Activated CD4-positive, alpha-beta T cell treated with anti-CD3 and anti-CD28 coated beads, Interleukin-2, amount 50 U/mL, for 16 hours (primary cell): ENCODE measurements at regions not wholly inside any gene's neighbourhood (a gene's known extent, or its start where the extent isn't known, plus 50 kb on each side); places are given as distances from the start of the nearest gene placed in this dataset.

ENCODE experiments used
- DNase-seq: peaks from one replicate; pipeline ENCODE4 v3.0.0-alpha.2; 2020

DNA sequence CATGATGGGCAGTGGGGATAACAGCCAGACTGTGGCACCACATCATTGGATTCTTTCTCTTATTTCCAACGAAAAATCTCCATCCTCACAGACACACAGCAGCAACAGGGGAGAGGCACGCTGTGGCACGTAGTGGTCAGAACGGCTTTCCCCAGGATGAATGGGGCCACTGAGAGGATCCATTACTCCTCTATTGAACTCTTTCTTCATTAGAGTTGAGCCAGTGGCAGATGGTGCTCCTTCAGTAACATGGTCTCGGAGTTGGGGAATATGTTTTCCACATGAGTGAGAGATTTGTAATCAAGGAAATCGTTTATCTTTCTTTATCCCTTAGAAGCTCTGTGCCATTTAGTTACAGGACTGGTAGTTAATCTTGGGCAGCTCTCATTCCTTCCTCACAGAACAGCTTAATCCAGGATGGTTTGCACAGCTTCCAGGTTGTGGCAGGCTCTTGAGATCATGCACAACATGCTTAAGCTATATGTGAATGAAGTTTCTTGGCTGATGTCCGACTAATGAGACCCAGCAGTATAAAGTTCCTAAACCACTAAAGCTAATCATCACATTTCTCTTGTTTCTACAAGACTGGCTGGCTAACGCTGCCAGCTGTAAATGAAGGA is 180.5 kb upstream of the SLC10A2 start:
- DNase-seq, result no peak

DNA sequence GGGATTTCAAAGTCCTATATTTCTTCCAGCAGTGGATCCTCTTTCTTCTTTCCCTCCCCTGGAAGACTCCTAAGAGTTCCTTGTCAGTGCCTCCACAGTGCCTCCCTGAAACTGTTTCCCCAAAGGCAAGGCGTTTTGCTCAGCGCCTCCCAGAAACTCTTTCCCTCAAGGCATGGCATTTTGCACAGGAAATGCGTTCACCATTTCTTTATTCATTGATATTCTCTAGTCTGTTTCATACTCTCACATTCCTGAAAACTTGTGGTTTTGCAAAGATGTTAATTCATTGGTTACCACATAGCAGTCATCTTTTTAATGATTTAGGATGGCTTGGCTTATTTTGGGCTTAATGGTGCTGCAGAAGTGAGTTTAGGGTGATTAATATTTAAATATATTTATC is 177.3 kb upstream of the SLC10A2 start:
- no peak for DNase-seq

DNA sequence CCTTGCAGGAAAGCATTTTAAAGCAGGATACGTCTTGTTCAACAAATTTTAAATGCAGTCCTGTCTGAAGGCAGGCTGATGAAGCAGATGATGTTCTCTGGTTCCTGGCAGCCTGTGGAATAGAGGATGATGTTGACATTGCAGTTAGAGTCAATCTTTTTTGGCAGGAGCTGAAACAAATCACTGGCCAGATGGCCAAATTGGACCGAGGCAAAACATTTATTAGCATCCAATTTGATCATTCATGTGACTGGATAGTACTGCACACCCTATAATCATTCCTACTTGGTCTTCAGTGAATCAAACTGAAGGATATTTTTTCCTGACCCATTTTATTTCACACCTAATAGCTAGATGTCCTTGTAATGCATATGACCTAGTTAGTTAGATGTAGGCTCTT is 172.2 kb upstream of the SLC10A2 start:
- DNase-seq, result no peak

DNA sequence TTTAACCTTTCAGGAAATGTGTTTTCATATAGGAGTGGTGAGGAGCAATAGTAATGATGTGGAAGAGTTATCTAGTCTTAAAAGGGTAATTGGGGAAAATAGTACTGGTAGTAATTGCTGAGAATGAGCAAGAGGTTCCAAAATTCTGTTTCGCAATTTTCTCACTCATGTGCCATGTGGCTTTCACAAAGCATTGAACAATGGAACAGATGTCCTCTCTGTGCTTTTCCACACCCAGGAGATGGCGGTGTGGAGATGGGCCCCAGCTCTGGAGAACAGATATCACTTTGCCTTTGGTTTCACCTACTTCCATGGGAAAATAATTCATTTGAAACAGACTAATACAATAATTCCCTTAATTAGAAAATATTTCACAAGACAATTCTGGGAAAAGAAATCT is 170.0 kb upstream of the SLC10A2 start:
- no peak for DNase-seq

DNA sequence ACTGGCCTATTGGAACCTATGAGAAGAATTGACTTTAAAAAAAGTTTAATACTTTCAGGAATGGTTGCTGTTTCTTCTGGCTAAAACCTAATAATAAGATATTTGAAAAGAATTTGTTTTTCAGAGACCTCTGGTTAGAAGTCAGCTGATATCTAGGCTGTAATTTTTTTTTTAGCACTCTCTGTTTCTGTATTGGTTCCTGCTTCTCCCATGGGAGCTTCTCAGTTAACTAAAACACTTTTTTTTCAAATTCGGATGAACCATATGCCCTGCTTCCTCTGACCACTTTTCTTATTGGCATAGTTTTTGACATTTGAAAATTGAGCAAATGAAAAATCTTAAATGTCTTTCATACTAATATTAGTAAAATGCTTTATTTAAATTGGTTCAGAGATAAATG is 163.5 kb upstream of the SLC10A2 start:
- DNase-seq, result no peak

DNA sequence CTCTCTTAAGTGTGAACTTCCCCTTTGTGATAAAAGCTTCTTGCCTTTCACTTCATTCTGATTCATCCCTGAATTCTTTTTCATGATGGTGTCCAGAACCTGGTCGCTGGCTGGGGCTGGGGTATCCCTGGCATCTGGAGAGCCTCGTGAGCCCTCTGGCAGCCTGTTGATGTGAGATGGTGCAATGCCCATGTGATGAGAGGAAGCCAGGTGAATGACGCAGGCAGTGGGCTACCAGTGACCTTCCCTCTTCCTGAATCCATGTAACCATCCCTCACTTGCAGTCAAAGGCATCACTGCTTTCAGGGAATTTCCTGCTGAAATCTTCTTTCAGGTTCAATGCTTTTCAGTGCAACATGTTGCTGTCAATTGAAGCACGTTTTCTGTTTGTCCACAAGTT is 158.6 kb upstream of the SLC10A2 start:
- no peak for DNase-seq

DNA sequence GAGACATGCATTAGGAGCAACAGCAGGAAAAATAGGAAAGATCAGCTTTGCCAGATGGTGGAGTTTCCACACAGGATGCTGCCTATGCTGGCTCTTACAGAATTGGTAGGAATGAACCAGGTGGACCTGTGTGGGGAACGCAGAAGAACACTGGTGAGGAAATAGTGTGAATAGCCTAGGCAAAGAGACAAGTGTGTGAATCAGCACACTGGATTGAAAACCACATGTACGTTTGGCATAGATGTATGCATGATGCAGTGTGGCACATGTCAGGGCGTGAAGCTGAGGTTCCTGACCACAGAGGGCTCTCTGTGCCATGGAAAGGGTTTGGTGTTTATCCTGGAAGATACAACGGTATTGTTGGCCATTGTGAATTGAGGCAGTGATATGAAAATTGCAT is 156.5 kb upstream of the SLC10A2 start:
- no peak for DNase-seq

DNA sequence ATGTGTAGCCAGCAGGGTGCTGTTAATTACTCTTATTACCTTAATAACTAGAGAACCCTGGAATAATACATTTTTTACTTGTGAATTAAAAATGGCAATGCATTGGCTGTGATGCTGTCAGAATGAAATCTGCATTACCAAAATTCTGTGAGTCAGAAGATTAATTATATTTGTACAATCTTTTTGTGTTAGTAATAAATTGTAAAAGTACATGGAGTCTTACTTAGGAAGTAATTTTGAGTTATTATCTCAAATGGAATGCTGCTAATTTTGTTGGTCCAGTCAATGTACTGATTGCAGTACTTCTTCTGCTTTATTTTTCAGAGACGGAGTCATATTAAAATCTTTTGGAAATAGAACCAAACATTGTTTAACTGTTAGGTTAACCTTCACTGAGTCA is 152.0 kb upstream of the SLC10A2 start:
- no peak for DNase-seq

DNA sequence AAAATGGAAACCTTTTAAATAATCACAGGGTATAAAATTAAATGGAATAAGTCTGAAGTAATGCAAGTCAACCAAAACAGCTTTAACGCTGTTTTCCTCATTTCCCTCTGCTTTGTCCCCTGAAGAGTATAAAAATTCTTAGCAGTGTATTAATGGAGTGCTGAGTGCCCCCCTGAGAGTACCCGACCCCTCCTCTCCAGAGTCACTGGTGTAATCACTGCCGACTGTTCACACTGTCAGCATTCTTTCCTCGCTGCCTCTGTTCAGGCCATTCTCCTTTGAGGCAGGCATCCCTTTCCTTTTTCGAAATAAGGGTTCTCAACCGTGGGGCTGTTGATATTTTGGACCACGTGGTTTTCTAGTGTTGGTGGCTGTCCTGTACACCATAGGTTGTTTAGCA is 146.9 kb upstream of the SLC10A2 start:
- DNase-seq, result no peak

DNA sequence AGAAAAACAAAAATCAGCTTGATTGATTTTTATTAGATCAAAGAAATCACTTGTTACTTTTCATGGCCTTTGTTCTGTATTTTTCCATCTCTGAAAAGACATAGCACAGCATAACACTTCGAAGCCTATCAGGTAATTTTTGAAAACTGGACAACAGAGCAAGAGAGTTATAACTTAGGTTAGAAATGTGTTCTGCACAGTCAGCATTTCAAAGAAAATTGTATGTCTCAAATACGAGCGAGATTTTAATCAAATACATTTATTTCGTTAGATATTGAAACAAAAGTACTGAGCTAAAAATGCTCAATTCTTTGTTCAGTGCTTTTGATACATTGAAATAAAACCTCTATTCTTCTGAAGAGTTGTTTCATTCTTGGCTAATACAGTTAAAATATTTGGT is 144.1 kb upstream of the SLC10A2 start:
- no peak for DNase-seq

DNA sequence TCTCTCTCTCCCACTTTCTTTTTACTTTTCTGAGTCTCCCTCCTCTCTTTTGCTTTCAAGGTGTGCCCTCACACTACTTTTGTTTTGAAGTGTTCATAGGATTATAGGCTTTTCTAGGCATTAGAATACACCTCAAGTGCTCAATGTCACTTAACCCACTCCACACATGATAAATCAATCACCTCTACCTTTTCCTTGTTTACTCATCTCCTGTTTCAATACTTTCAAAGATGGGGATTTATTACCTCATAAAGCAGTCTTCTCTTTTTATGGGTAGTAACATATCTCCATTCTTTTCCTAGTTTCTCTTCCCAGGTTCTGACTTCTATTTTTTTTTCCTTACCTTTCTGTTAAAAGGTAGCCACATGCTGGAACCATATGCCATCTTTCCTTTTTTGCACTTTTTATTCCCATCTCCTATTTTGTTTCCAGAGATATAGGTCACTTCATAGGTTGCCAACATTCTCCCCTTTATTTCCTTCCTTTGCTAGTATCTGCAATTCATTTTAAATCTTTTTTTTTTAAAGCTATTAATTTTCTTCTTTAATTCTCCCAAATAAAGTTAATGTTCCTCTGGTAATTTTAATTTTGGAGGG is 137.6 kb upstream of the SLC10A2 start:
- DNase-seq, result no peak

DNA sequence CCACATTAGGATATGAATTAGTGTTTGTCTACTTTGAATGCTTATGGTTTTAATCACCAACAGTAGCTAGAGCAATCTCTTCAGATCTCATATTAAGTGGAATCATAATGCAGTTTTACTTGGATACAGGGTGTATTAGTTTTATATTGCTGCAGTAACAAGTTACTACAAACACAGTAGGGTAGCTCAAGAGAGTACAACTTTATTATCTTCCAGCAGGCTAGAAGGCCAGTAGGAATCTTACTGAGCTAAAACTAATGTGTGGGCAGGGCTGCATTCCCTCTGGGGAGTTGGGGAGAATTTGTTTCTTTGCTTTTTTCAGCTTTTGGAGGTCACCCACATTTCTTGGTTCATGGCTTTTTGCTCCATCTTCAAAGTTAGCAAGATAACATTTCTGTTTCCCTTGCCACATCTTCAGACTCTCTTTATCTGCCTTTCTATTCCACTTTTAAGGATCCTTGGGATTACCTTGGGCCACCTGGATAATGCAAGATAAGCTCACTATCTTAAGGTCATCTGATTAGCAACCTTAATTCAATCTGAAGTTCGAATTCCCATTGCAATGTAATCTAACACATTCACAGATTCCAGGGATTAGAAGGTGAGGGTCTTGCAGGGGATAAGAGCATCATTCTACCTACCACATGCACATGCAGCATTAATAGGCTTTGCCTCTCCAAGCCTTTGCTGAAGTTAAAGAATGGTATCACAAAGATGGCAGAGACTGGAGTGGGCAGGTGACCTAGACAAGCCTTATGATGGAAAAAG is 134.1 kb upstream of the SLC10A2 start:
- no peak for DNase-seq

DNA sequence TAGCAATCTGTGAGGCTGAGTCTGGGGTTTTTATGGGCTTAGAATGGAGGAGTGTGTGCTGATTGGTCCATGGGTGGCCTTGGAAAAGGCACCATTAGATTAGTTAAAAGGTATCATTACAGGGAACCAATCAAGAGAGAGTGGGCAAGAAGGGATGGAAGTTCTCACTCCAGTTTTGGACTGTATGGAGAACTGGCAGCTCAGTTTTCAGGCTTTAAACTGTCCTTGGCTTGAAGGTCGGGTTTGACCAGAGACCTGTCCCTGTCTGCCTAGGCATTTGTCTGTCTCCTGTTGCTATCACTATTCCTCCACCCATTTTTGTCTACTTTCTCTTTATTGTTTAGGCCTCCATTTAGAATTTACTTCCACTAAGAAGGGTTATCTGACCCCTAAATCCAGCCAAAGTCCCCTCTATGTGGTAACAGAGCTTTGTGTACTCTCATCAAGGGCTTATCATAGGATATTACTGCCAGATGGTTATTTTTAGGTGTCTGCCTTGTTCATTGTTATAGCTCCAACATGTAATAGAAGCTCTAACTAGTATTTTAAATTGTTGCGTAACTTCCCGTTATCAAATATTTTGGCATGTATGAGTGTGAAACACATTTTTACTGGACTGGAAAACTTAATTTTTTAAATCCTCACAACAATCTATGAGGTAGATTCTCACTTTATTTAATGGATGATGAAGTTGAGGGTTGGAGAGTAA is 133.3 kb upstream of the SLC10A2 start:
- DNase-seq, result no peak

DNA sequence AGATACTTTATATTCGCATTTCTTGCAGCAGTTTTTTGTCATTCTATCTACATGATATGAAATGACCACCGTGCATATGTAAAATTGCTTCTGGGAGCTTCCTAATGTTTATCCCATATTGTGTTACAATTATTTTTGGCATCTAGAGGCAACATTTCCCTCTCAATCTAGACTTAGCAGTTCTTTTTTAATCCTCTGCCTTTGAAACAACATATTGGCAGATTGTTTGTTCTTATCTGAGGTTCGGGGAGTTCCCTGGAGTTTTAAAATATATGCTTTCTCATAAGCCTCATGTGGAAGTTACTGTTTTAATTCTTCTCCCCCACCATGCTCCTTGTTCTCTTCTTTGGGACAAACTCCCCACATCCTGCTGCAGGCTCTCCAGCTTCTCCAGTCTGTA is 130.1 kb upstream of the SLC10A2 start:
- no peak for DNase-seq

DNA sequence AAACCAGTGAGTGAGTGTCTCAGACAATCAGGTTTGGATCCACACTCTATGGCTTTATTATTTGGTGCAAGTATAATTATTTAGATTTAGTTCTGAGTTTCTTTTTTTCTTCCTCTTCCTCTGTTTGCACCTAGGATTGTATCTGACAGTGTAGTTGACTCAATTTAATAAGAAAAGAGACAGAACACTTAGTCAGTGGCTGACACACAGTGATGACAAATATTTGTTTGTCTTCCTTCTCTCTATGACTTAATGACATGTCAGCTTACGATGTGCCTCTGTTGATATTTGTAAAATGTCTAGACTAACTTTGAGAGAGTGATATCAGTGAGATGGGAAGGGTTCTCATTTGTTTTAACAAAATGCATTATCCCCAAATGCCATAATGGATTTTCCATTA is 129.5 kb upstream of the SLC10A2 start:
- DNase-seq, result no peak

DNA sequence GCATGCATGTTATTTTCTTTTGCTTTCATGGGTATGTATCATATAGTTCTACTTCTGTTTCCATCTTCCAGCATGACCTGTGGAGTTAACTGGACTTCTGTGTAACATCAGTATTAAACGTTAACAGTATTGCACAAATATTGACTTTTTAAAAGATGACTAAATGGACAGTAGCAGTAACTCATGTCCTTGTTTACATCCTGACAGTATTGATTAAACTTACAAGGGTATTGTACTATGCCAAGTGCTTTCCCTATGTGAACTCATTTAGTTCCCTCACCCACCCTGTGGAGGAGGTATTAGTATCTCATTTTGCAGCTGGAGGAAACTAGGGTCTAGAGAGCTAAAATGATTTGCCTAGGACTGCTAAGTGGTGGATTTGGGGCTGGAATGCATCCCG is 128.7 kb upstream of the SLC10A2 start:
- DNase-seq, result no peak

DNA sequence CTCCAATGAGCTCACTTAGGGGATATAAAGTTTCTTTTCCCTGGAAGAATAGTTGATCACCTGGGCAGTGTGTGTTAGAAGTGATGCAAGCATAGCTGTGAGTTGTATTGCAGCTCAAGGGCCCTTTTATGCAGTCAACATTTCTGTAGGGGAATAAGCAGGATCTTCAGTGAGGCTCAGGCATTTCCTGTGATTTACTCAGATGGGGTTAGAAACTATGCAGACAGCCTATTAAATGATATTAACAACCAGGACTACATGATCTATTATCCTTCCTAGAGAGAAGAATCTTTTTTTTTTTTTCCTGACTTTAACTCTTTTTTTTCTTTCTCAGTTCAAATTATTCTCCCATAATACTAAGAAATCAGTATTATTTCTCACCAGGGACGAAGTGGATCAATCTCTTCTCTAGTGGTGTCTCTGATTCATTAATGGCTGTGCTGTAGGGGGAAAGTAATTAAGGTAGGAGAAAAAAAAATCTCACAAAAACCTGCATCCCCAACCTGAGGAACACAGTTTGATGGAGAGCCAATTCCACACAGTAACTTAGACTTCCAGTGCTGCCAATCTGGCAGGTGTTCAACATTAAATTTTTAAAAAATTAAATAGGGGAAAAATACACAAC is 126.4 kb upstream of the SLC10A2 start:
- DNase-seq, result no peak

DNA sequence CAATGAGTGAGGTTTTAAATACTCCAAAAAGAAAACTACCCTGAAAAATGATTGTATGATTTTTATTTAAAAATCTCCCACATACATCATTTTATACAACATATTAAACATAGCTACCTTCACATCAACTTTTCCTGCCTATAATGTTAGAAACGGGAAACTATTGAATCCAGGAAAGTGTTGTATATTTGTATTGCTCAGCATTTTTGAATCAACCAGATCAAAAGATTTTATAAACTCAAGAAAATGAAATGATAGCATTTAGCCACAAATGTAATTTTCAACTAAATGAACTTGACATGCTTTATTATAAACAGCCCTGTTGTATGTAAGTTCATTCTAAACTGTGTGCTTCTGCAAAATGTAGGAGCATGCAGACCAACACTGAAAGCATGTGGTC is 124.6 kb upstream of the SLC10A2 start:
- no peak for DNase-seq

DNA sequence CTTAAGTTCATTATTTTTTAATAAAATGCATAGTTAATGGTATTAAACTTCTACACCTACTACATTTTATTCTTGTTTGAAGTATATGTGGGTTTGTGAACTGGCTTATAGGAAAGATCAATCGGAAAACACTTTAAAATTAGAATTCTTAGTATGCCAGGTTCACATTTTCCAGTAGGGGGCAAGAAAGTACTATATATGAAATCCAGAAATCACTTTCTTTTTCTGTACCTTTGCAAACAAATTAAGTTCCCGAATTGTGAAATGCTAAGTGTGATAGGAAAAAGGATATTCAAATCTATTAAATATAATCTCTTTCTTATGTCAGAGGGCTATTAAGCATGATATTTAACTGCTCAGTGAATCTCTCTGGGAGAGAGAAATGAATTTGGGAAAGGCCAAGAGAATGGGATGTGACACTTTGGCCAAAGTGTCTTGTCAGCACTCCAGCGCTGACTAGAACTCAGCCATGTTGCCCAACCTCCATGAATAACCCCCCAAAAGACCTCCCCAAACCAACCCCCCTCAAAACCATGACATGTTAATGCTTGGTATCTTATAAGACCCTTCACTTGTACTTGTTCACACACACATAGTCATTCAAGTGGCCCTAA is 122.6 kb upstream of the SLC10A2 start:
- DNase-seq, result no peak

DNA sequence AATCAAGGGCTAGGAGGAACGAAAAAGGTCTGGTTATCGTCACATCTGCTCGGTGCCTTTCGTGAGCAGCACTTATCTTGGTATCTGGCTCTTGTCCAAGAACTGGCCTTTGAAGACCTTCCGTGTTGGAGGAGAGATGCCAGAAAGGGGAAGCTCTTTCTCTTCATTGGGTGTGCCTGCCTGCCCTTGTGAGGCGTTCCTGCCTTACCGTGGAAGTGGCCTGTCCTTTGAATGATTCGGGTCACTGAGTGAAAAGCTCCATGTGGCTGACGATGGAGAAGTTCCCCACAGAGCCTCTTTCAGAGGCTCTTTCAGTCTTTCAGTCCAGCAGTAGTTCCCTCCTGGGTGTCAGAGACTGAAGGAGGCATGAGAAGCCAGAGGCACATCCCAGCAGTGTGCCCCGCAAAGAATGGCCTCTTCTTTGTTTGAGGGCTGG is 121.5 kb upstream of the SLC10A2 start:
- DNase-seq, result no peak

DNA sequence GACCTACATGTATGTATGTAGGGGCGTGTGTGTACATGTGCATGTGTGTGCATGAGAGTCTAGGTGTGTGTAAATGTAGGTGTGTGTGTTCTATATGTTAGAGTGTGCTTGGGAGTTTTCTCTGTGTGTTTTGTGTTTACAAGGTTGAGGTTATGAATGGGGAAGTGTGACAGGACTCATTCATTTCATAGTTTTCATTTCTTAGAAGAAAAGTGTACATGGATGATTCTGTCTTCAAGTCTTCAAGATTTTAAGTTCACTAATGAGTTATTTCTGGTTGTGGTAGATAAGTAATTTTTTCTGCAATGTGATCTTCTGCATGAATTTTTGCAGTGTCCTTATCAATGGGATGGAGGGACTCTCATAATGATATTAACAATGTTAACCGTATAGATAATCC is 118.2 kb upstream of the SLC10A2 start:
- DNase-seq, result no peak

DNA sequence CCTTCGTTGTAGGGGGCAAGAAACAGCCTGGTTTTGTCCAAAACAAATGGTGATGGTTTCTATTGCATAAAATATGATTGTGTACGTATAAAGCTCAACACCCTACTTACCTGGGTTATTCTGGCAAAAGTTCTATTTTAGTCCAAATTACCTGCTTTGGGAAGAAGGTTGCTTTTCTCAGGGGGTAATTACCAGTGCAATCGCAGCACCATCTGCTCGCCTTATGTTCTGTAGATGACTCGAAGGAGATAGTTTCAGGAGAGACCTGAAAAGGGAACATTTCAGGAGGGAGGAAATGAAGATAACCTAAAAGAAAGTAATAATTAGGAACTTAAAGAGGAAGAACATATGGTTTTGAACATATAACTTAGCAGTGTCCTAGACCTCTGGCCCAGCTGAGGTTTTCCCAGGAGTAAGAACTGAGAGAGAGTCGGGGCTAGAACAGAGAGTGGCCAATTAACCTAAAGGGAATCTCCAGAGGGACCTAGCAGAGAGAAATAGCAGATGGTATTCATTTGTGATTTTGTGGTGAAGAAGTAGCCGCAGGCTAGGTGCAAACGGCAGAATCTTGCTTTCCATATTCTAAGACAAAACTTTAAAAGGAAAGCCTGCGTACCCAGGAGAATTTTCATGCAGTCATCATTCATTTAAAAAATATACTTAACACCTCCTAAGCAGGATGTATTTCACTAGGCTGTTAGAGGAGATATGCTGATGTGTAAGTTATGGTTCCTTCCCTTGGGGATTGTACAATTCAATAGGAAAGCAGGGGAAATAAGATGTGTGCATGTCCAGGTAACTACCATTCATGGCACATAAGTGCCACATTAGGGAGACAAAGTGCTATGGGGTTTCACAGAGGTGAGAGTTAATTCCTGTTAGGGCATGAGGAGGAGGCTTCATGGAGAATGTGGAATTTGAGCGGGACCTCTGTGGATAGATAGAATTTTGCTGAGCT is 113.0 kb upstream of the SLC10A2 start:
- DNase-seq, result no peak
